ENCODE measurements at regions not wholly inside any gene's neighbourhood (a gene's known extent, or its start where the extent isn't known, plus 50 kb on each side); places are given as distances from the start of the nearest gene placed in this dataset.

DNA sequence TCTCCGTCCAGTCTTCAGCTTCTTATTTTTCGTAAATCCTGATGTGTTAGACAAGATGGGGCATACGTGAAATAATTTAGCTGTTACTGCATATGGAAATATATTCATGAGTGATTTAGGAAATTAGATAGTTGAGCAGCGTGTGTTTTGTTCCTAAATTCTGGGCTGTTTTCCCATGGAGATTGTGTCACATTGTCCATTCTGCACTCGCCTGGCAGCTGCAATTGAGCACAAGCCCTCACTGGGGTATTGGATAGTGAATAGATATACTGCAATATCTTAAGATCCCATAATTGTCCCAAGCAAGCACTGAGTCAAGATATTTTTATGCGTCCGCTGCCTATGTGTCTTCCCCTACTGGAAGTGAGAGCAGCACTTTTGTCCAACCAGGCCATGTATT, 1027.1 kb upstream of the WWC1 start:
- no peak for TF ChIP-seq CTCF (IDR thresholded peaks at IDR 0.05)
- TF ChIP-seq POLR2A (IDR thresholded peaks at IDR 0.05): no peak
